Chondrocyte (in vitro differentiated cells): ENCODE measurements at regions not wholly inside any gene's neighbourhood (a gene's known extent, or its start where the extent isn't known, plus 50 kb on each side); places are given as distances from the start of the nearest gene placed in this dataset.

Source experiments
- DNase-seq: peaks from one replicate; pipeline ENCODE4 v3.0.0; 2021; ENCODE audit warnings: mixed read lengths, low spot score
- H3K27ac Mint-ChIP-seq: one replicate; pipeline ENCODE4 v1.8.0; 2021; ENCODE audit warnings: mild to moderate bottlenecking, moderate library complexity, mixed read lengths; ENCODE audit not compliant: unreplicated experiment
- H3K27me3 Mint-ChIP-seq: 2 replicates; pipeline ENCODE4 v1.8.0; 2021; ENCODE audit warnings: low read depth, mixed read lengths
- H3K36me3 Mint-ChIP-seq: 2 replicates; pipeline ENCODE4 v1.8.0; 2021; ENCODE audit warnings: low read depth, mixed read lengths
- H3K4me1 Mint-ChIP-seq: 2 replicates; pipeline ENCODE4 v1.8.0; 2021; ENCODE audit warnings: low read depth, mild to moderate bottlenecking, mixed read lengths
- H3K4me3 Mint-ChIP-seq: one replicate; pipeline ENCODE4 v1.8.0; 2021; ENCODE audit warnings: mild to moderate bottlenecking, moderate library complexity, mixed read lengths; ENCODE audit not compliant: unreplicated experiment
- H3K9me3 Mint-ChIP-seq: 2 replicates; pipeline ENCODE4 v1.8.0; 2021; ENCODE audit warnings: low read depth, mixed read lengths
- CTCF ChIP-seq: fragments of 200-600 bp; sonication (generic); IDR thresholded peaks from 2 replicates; pipeline ENCODE4 v1.5.0; 2021; ENCODE audit warnings: antibody characterized with exemption, mild to moderate bottlenecking, moderate library complexity

DNA sequence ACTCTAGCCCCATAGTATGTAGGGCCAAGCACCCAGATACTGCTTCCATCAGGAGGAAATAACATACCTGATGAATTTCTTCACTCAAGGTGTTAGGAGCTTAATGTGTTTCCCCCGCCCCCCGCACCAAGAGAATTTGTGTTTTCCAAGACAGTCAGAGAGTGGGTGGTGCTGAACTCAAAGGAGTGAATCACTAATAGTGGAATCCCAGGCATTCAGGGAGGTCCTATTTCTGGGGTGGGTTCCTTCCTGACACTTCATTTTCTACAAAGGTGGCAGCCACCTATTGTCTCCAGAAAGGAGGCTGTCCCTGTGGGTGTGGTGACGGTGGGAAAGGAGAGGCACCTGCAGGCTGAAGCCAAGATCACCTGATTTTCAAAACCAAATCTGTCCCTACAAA, 50.8 kb upstream of the ELF5 start:
- Mint-ChIP-seq H3K27me3 (peaks cover 9% of the 10 kb centered on the region), H3K4me3 (no peak overlapping the region), H3K4me1 (peaks cover 10% of the 10 kb centered on the region), H3K36me3 (no peaks in the 10 kb centered on the region), H3K27ac (no peak overlapping the region), H3K9me3 (no peaks in the 10 kb centered on the region)
- TF ChIP-seq CTCF: no peak
- DNase-seq: no peak

DNA sequence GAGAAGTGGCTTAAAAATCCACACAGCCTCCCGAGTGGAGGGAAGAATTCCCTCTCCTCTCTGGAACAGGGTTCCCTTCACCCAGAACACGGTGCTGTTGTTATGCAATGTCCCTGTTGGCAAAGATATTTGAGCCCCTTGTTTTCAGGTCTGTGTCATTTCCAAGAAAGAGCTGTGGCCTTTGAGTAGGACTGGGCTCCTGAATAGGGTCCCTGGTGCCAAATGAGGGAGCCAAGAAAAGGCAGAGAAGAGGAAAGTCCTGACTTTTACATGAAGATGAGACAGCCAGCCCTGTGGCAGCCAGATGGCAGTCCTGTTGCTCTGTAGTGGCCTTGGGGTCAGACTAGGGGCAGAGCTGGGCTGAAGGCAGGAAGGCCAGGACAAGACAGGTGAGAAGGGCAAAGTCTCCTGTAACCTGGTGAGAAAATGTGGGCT, 51.2 kb upstream of the ELF5 start:
- H3K4me3 Mint-ChIP-seq: no peak overlapping the region
- H3K27ac Mint-ChIP-seq: no peak overlapping the region
- no peak for DNase-seq

GRCh38 chr11:34565417-34566207, 52.0 kb upstream of the ELF5 start:
- Mint-ChIP-seq H3K4me1 (peaks cover 10% of the 10 kb centered on the region), H3K27ac (no peak overlapping the region), H3K36me3 (no peaks in the 10 kb centered on the region), H3K9me3 (no peaks in the 10 kb centered on the region), H3K27me3 (peaks cover 15% of the 10 kb centered on the region), H3K4me3 (no peak overlapping the region)
- peak; percentile 58 for TF ChIP-seq CTCF
- DNase-seq: no peak

More for the DNA sequence above, 51.2 kb upstream of the ELF5 start:
- Mint-ChIP-seq H3K4me1 (peaks cover 10% of the 10 kb centered on the region), H3K36me3 (no peaks in the 10 kb centered on the region), H3K9me3 (no peaks in the 10 kb centered on the region), H3K27me3 (peaks cover 7% of the 10 kb centered on the region)
- TF ChIP-seq CTCF: no peak

DNA sequence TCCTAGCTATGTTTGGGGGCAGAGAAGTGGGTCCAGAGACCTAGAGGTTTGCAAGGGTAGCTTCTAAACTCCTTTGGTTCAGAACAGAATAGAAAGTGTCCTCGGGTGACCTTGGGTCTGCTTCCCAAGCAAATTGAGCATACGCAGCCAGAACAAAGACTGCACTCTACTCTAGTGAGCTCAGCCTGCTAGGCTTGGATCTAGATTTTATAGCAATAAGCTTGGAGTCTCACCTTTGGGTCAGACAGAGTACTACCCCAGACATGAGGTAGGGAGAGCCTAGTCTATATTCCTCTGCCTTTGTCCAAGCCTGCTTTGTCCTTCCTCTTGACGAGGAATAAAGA, 52.6 kb upstream of the ELF5 start:
- Mint-ChIP-seq H3K27me3 (peaks cover 19% of the 10 kb centered on the region), H3K9me3 (no peaks in the 10 kb centered on the region), H3K27ac (no peak overlapping the region), H3K4me3 (no peak overlapping the region), H3K36me3 (no peaks in the 10 kb centered on the region), H3K4me1 (peaks cover 10% of the 10 kb centered on the region)
- no peak for DNase-seq
- TF ChIP-seq CTCF: no peak

DNA sequence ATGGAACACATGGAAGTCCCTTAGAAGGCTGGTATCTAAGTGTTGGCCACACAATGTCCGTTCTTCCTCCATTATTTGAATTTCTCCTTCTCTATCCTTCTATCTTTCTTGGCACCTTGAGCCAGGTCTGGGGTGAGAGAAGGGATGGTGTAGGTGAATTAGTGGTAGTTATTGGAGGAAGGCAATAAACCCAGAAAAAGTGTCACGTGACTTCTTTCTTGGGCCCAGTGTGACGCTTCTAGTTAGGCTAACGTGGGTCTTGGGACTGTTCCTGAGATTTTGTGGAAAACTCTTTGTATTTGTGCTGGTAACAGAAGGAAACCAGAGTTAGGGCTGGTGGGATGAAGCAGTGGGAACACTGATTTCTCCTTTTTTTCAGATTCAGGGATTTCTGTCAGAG, 53.1 kb upstream of the ELF5 start:
- no peak for TF ChIP-seq CTCF
- H3K27me3 Mint-ChIP-seq: peaks cover 19% of the 10 kb centered on the region
- H3K4me3 Mint-ChIP-seq: no peak overlapping the region
- no peaks in the 10 kb centered on the region for H3K9me3 Mint-ChIP-seq
- no peaks in the 10 kb centered on the region for H3K36me3 Mint-ChIP-seq
- DNase-seq: no peak
- H3K27ac Mint-ChIP-seq: no peak overlapping the region
- peaks cover 10% of the 10 kb centered on the region for H3K4me1 Mint-ChIP-seq
